GM21619 (cell line): ENCODE measurements at regions not wholly inside any gene's neighbourhood (a gene's known extent, or its start where the extent isn't known, plus 50 kb on each side); places are given as distances from the start of the nearest gene placed in this dataset.
"Not testable (repeated sequence)": the region's sequence is repeated elsewhere in the genome, so short reads cannot be mapped to it uniquely, and the experiment has no call there.

Experiments used
- ATAC-seq: cut with Tn5 transposase; IDR thresholded peaks from one replicate; pipeline ENCODE4 v1.9.1; 2021; ENCODE audit not compliant: unreplicated experiment

- ATAC-seq = no peak
Measured at GRCh38 chr16:86335266-86336172, 174.8 kb upstream of the FOXF1 start.

GRCh38 chr16:86337138-86337537, 173.2 kb upstream of the FOXF1 start:
- ATAC-seq = no peak

GRCh38 chr16:86337581-86338402, 172.5 kb upstream of the FOXF1 start:
- no peak for ATAC-seq

GRCh38 chr16:86338403-86339115, 171.8 kb upstream of the FOXF1 start:
- no peak for ATAC-seq

GRCh38 chr16:86342161-86342834, 168.0 kb upstream of the FOXF1 start:
- ATAC-seq = no peak

GRCh38 chr16:86343027-86343795, 167.1 kb upstream of the FOXF1 start:
- ATAC-seq = no peak

GRCh38 chr16:86343796-86344585, 166.3 kb upstream of the FOXF1 start:
- ATAC-seq = no peak

GRCh38 chr16:86344586-86344871, 165.8 kb upstream of the FOXF1 start:
- ATAC-seq = no peak

GRCh38 chr16:86344881-86345280, 165.4 kb upstream of the FOXF1 start:
- no peak for ATAC-seq

- ATAC-seq = no peak
Measured at GRCh38 chr16:86345516-86345915, 164.8 kb upstream of the FOXF1 start.

GRCh38 chr16:86346034-86346433, 164.3 kb upstream of the FOXF1 start:
- ATAC-seq = no peak

GRCh38 chr16:86347090-86347489, 163.2 kb upstream of the FOXF1 start:
- ATAC-seq = no peak

GRCh38 chr16:86347916-86348555, 162.3 kb upstream of the FOXF1 start:
- ATAC-seq = no peak

GRCh38 chr16:86349338-86349900, 160.9 kb upstream of the FOXF1 start:
- ATAC-seq = no peak

GRCh38 chr16:86350289-86350688, 160.0 kb upstream of the FOXF1 start:
- ATAC-seq = no peak

- no peak for ATAC-seq
Measured at GRCh38 chr16:86351041-86351784, 159.1 kb upstream of the FOXF1 start.

- ATAC-seq = not testable (repeated sequence)
Measured at GRCh38 chr16:86351785-86352139, 158.6 kb upstream of the FOXF1 start.

GRCh38 chr16:86353148-86353547, 157.2 kb upstream of the FOXF1 start:
- no peak for ATAC-seq
